ENCODE measurements at regions not wholly inside any gene's neighbourhood (a gene's known extent, or its start where the extent isn't known, plus 50 kb on each side); places are given as distances from the start of the nearest gene placed in this dataset.
"Not testable (repeated sequence)": the region's sequence is repeated elsewhere in the genome, so short reads cannot be mapped to it uniquely, and the experiment has no call there.

GRCh38 chr16:26985100-26986065, 81.3 kb upstream of the C16orf82 start:
- no peak for DNase-seq (ENCODE audit: low read depth)

GRCh38 chr16:26987597-26988010, 79.1 kb upstream of the C16orf82 start:
- no peak for DNase-seq (ENCODE audit: low read depth)

DNA sequence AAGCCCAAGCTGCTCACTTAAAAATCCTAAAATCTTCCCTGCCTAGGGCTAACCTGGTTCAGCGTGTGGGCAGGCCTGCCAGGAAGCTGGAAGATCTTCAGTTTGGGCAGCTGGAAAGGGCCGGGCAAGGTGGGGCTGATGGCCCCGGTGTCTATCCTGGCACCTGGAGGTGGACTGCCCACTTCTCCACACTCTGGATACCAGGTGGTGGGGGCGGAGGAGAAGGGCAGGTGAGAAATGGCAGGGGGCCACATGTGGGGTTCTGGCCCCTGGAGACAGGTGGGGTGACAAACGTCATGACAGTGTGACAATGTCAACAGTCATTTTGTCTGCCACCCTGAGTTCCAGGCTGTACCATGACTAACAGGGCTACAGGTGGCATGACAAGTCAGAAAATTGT, 78.5 kb upstream of the C16orf82 start:
- no peak for DNase-seq (ENCODE audit: low read depth)

DNA sequence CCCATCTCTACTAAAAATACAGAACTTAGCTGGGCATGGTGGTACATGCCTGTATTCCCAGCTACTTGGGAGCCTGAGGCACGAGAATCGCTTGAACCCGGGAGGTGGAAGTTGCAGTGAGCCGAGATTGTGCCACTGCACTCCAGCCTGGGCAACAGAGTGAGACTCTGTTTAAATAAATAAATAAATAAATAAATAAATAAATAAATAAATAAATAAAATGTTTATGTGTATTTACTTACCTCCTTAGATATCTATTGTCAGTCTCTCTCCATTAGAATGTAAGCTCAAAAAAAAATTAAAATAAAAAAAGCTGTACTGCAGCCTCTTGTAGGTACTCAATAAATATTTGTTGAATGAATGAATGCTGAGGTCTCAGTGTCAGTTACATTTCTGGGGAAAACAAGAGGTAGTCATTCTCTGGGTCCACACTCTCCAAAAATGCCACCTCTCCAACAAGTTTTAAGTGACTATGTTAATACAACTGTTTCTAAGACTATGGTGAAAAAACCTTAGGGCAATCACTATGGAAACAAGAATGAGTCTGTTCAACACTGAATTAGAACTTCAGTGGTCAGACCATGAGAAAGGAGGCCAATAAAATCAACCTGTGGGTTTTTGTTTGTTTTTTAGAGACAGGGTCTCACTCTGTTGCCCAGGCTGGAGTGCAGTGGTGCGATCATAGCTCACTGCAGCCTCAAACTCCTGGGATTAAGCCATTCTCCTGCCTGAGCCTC, 76.2 kb upstream of the C16orf82 start:
- DNase-seq (ENCODE audit: low read depth): not testable (repeated sequence)

DNA sequence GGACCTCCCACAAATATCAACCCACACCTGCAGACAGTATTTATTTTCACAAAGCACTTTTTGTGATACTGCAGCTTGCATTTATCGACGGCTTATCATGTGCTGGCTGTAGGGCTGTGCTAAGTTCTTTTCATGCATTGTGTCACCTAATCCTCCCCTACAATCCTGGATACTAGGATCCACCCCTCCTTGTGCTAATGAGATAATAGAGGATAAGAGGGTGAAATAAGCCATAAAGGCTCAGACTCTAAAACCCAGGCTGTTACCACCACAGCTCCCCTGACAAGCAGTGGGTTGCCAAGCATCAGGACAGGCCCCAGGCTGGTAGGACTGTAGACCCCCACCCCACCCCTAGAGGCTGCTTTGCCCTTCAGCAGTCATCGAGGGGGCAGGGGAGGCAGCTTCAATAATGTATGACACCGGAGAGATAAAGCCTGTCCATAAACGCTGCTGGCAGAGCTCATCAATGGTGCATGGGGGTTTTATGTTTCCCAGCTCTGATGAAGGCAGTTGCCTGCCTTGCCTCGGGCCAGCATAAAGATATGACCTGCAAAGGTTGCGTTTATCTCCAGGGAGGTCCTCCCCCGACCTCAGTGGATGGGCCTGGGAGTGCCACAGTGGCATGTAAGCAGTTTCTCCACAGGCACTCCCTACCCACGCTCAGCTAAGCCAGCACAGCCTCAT, 73.9 kb upstream of the C16orf82 start:
- DNase-seq (ENCODE audit: low read depth): no peak

DNA sequence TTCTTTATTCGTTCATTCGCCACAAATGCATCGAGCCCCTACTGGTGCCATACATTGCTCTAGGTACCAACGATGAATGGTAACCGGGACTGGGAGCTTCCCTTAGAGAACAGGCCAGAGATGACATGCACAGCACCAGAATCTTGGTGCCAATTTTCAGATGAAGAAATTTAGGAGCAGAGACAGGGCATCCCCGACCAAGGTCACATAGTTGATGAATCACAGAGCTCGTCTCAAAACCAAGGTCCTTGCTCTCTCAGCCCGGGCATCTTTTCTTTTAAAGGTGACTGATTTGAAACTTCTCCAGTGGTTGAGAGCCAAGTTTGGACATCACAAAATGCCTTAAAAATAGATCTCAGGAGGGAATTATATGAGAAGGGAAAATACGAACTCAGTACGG, 73.2 kb upstream of the C16orf82 start:
- no peak for DNase-seq (ENCODE audit: low read depth)

GRCh38 chr16:26993963-26994362, 72.8 kb upstream of the C16orf82 start:
- DNase-seq (ENCODE audit: low read depth): no peak

DNA sequence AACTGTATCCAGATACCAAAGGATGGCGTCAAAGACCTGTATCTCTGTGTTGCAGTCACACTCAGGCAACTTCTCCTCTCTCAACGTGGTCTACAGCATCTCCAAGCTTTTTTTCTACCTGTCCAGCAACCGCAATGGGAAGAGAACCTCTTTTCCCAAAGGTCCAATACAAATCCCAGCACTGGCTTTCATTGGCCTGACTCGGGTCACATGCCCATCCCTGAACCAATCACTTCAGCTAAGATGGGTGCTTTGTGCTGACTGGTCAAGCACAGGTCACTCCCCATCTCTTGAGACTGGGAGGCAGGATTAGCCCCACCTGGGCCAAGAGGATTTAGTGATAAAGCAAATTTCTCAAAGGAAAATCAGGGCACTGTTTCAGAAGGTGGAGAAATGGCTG, 71.2 kb upstream of the C16orf82 start:
- DNase-seq (ENCODE audit: low read depth): no peak

DNA sequence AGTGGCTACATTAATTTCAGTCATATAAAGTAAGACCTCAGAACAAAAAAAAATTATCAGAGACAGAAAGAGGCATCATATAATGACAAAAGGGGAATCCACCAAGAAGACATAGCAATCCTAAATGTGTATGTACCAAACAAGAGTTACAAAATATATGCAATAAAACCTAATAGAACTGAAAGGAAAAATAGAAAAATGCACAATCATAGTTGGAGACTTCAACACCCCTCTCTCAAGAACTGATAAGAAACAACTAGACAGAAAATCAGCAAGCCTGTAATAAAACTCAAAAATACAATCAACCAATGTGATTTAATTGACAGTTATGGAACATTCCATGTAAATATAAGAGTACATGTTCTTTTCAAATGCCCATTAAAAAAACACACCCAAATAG, 61.3 kb upstream of the C16orf82 start:
- DNase-seq (ENCODE audit: low read depth): no peak
